ENCODE measurements at regions not wholly inside any gene's neighbourhood (a gene's known extent, or its start where the extent isn't known, plus 50 kb on each side); places are given as distances from the start of the nearest gene placed in this dataset.

DNA sequence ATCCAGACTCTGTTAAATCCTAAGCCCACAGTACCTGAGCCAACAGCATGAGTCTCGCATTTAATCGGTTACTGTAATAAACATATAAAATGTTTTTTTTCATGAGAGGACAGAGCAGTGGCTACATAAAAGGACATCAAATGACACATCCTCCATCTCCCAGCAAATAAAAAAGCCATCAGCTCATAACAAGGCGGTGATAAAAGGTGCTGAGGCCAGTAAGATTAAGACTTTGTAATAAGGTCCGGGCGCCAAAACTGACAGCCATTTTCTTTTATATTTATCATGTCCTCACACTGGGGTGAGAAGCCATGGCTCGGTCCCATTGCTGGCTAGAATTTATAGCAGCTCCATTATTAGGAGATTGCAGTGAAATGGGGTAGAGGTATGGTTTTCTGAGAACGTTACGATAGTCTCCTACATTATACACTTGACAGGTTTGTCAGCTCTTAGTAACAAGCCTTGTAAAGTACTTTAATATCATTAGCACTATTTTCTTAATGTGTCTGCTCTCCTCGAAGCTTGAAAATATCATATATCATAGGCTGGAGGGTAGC is 977.8 kb upstream of the NR2F2 start:
- no peaks in the 10 kb centered on the region for H3F3A ChIP-seq (ENCODE audit: low read depth)
- no peaks in the 10 kb centered on the region for H3K4me1 ChIP-seq (ENCODE audit: insufficient read depth, low read length, poor library complexity, severe bottlenecking)
- H4K20me1 ChIP-seq (ENCODE audit: insufficient read depth, low read length, poor library complexity, severe bottlenecking): no peaks in the 10 kb centered on the region
- H3K4me3 ChIP-seq (ENCODE audit: low read length, poor library complexity, severe bottlenecking): no peak overlapping the region
- H3K79me2 ChIP-seq (ENCODE audit: insufficient read depth, low read length): no peaks in the 10 kb centered on the region
- no peaks in the 10 kb centered on the region for H3K36me3 ChIP-seq (ENCODE audit: insufficient read depth, low read length)
- no peak overlapping the region for H2AFZ ChIP-seq (ENCODE audit: low read length)
- no peak overlapping the region for H3K9ac ChIP-seq (ENCODE audit: low read depth, low read length, poor library complexity, severe bottlenecking)
- TF ChIP-seq CTCF (conservative IDR thresholded peaks at IDR 0.05; ENCODE audit: low read length): no peak
- no peak for TF ChIP-seq EZH2phosphoT487 (IDR thresholded peaks at IDR 0.05; ENCODE audit: borderline replicate concordance)
- H3K4me2 ChIP-seq (ENCODE audit: low read depth, low read length, poor library complexity, severe bottlenecking): no peak overlapping the region
- H3K9me3 ChIP-seq (ENCODE audit: insufficient read depth, low read depth, low read length): no peaks in the 10 kb centered on the region
- no peaks in the 10 kb centered on the region for H3K9me2 ChIP-seq (replicated peaks; ENCODE audit: low read depth, low read length)
- no peaks in the 10 kb centered on the region for H3K27me3 ChIP-seq (ENCODE audit: insufficient read depth, low read length, poor library complexity, severe bottlenecking)

DNA sequence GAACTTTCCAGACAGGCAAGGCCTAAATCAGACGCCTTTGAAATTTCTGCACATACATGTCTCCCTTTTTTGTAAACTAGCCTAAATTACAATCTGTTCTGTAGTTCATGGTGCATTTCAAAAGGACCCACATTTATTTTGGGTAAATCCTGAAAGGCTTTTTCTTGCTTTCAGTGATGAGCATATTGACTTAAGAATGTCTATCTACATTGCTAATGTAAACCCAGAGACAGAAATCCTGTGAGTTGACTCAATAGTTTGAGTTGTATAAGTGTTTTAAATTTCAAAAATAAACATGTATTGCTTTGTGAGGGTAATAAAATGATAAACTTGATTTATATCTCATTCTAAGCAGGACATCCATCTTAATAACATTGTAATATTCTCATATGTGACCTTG is 977.0 kb upstream of the NR2F2 start:
- TF ChIP-seq EZH2phosphoT487 (IDR thresholded peaks at IDR 0.05; ENCODE audit: borderline replicate concordance) (no peak), CTCF (conservative IDR thresholded peaks at IDR 0.05; ENCODE audit: low read length) (no peak)
- H3F3A ChIP-seq (ENCODE audit: low read depth): no peaks in the 10 kb centered on the region
- no peaks in the 10 kb centered on the region for H3K4me1 ChIP-seq (ENCODE audit: insufficient read depth, low read length, poor library complexity, severe bottlenecking)
- H2AFZ ChIP-seq (ENCODE audit: low read length): no peak overlapping the region
- no peaks in the 10 kb centered on the region for H3K79me2 ChIP-seq (ENCODE audit: insufficient read depth, low read length)
- H3K27me3 ChIP-seq (ENCODE audit: insufficient read depth, low read length, poor library complexity, severe bottlenecking): no peaks in the 10 kb centered on the region
- no peak overlapping the region for H3K4me2 ChIP-seq (ENCODE audit: low read depth, low read length, poor library complexity, severe bottlenecking)
- no peaks in the 10 kb centered on the region for H3K9me2 ChIP-seq (replicated peaks; ENCODE audit: low read depth, low read length)
- no peaks in the 10 kb centered on the region for H4K20me1 ChIP-seq (ENCODE audit: insufficient read depth, low read length, poor library complexity, severe bottlenecking)
- H3K9me3 ChIP-seq (ENCODE audit: insufficient read depth, low read depth, low read length): no peaks in the 10 kb centered on the region
- no peak overlapping the region for H3K4me3 ChIP-seq (ENCODE audit: low read length, poor library complexity, severe bottlenecking)
- no peak overlapping the region for H3K9ac ChIP-seq (ENCODE audit: low read depth, low read length, poor library complexity, severe bottlenecking)
- no peaks in the 10 kb centered on the region for H3K36me3 ChIP-seq (ENCODE audit: insufficient read depth, low read length)

- H3K9ac ChIP-seq (ENCODE audit: low read depth, low read length, poor library complexity, severe bottlenecking): no peak overlapping the region
- TF ChIP-seq EZH2phosphoT487 (IDR thresholded peaks at IDR 0.05; ENCODE audit: borderline replicate concordance): no peak
- no peak for TF ChIP-seq CTCF (conservative IDR thresholded peaks at IDR 0.05; ENCODE audit: low read length)
- H3K27me3 ChIP-seq (ENCODE audit: insufficient read depth, low read length, poor library complexity, severe bottlenecking): no peaks in the 10 kb centered on the region
- no peaks in the 10 kb centered on the region for H3K9me2 ChIP-seq (replicated peaks; ENCODE audit: low read depth, low read length)
- no peak overlapping the region for H2AFZ ChIP-seq (ENCODE audit: low read length)
- H3K79me2 ChIP-seq (ENCODE audit: insufficient read depth, low read length): no peaks in the 10 kb centered on the region
- H3K36me3 ChIP-seq (ENCODE audit: insufficient read depth, low read length): no peaks in the 10 kb centered on the region
- peaks cover 17% of the 10 kb centered on the region; the same call in 1 of the 2 replicates for H3K9me3 ChIP-seq (ENCODE audit: insufficient read depth, low read depth, low read length)
- H3K4me2 ChIP-seq (ENCODE audit: low read depth, low read length, poor library complexity, severe bottlenecking): no peak overlapping the region
- no peak overlapping the region for H3K4me3 ChIP-seq (ENCODE audit: low read length, poor library complexity, severe bottlenecking)
- no peaks in the 10 kb centered on the region for H3F3A ChIP-seq (ENCODE audit: low read depth)
- H4K20me1 ChIP-seq (ENCODE audit: insufficient read depth, low read length, poor library complexity, severe bottlenecking): no peaks in the 10 kb centered on the region
- no peaks in the 10 kb centered on the region for H3K4me1 ChIP-seq (ENCODE audit: insufficient read depth, low read length, poor library complexity, severe bottlenecking)
Observed at GRCh38 chr15:95359966-95360365, 970.5 kb upstream of the NR2F2 start.
